ENCODE measurements at regions not wholly inside any gene's neighbourhood (a gene's known extent, or its start where the extent isn't known, plus 50 kb on each side); places are given as distances from the start of the nearest gene placed in this dataset.

- ChIA-PET POLR2A (no interaction called here), CTCF (no interaction called here)
- no peak for DNase-seq (ENCODE audit: low read depth, low spot score)
- TF ChIP-seq CTCF (IDR thresholded peaks at IDR 0.05; ENCODE audit: insufficient read depth, low read length, missing control alignments): no peak
- no peak overlapping the region for H3K4me3 ChIP-seq (ENCODE audit: low read depth, low read length)
These were observed 129.8 kb downstream of the UGT8 start for GRCh38 chr4:114728426-114728825.

- ChIA-PET POLR2A (no interaction called here), CTCF (no interaction called here)
- no peak for DNase-seq (ENCODE audit: low read depth, low spot score)
- TF ChIP-seq CTCF (IDR thresholded peaks at IDR 0.05; ENCODE audit: insufficient read depth, low read length, missing control alignments): no peak
- no peak overlapping the region for H3K4me3 ChIP-seq (ENCODE audit: low read depth, low read length)
These were observed 130.6 kb downstream of the UGT8 start for GRCh38 chr4:114729068-114729738.

- POLR2A ChIA-PET: no interaction called here
- TF ChIP-seq CTCF (IDR thresholded peaks at IDR 0.05; ENCODE audit: insufficient read depth, low read length, missing control alignments): no peak
- no peak for DNase-seq (ENCODE audit: low read depth, low spot score)
- no peak overlapping the region for H3K4me3 ChIP-seq (ENCODE audit: low read depth, low read length)
- CTCF ChIA-PET: no interaction called here
These were observed 136.0 kb downstream of the UGT8 start for GRCh38 chr4:114734594-114734993.

- no peak overlapping the region for H3K4me3 ChIP-seq (ENCODE audit: low read depth, low read length)
- ChIA-PET POLR2A (no interaction called here), CTCF (no interaction called here)
- no peak for DNase-seq (ENCODE audit: low read depth, low spot score)
- TF ChIP-seq CTCF (IDR thresholded peaks at IDR 0.05; ENCODE audit: insufficient read depth, low read length, missing control alignments): no peak
These were observed 154.0 kb downstream of the UGT8 start for GRCh38 chr4:114752391-114753165.

- POLR2A ChIA-PET: no interaction called here
- CTCF ChIA-PET: no interaction called here
- H3K4me3 ChIP-seq (ENCODE audit: low read depth, low read length): no peak overlapping the region
- TF ChIP-seq CTCF (IDR thresholded peaks at IDR 0.05; ENCODE audit: insufficient read depth, low read length, missing control alignments): no peak
- DNase-seq (ENCODE audit: low read depth, low spot score): no peak
These were observed 156.0 kb downstream of the UGT8 start for GRCh38 chr4:114754616-114755015.

- no peak for TF ChIP-seq CTCF (IDR thresholded peaks at IDR 0.05; ENCODE audit: insufficient read depth, low read length, missing control alignments)
- ChIA-PET CTCF (no interaction called here), POLR2A (no interaction called here)
- H3K4me3 ChIP-seq (ENCODE audit: low read depth, low read length): no peak overlapping the region
- no peak for DNase-seq (ENCODE audit: low read depth, low spot score)
These were observed 159.5 kb downstream of the UGT8 start for GRCh38 chr4:114758066-114758465.
